KBM-7 (cell line): ENCODE measurements at regions not wholly inside any gene's neighbourhood (a gene's known extent, or its start where the extent isn't known, plus 50 kb on each side); places are given as distances from the start of the nearest gene placed in this dataset.
"Not testable (repeated sequence)": the region's sequence is repeated elsewhere in the genome, so short reads cannot be mapped to it uniquely, and the experiment has no call there.

Experiments used
- DNase-seq: peaks from one replicate; pipeline ENCODE4 v3.0.0-alpha.2; 2015
- in situ Hi-C: fragments of 300-500 bp; cut with MboI; formaldehyde crosslinking; loops from 2 replicates; pipeline ENCODE4 v1.14.3; 2020; ENCODE audit warnings: low sequenced_read_pairs, low pct_unique_long_range_greater_than_20kb, mixed read lengths

GRCh38 chr9:90059436-90059835, 454.6 kb downstream of the GADD45G start:
- in situ Hi-C loops: no loop called here
- no peak for DNase-seq

- DNase-seq: no peak
- in situ Hi-C loops: no loop called here
Measured at GRCh38 chr9:90060256-90060655, 455.4 kb downstream of the GADD45G start.

GRCh38 chr9:90061187-90061586, 456.4 kb downstream of the GADD45G start:
- in situ Hi-C loops: no loop called here
- no peak for DNase-seq

- in situ Hi-C loops: no loop called here
- no peak for DNase-seq
Measured at GRCh38 chr9:90062982-90063381, 458.2 kb downstream of the GADD45G start.

GRCh38 chr9:90064248-90064647, 459.4 kb downstream of the GADD45G start:
- DNase-seq: no peak
- in situ Hi-C loops: no loop called here

GRCh38 chr9:90064971-90065370, 460.2 kb downstream of the GADD45G start:
- in situ Hi-C loops: no loop called here
- no peak for DNase-seq

GRCh38 chr9:90065851-90066250, 461.0 kb downstream of the GADD45G start:
- in situ Hi-C loops: no loop called here
- DNase-seq: no peak

GRCh38 chr9:90069085-90069484, 464.3 kb downstream of the GADD45G start:
- in situ Hi-C loops: no loop called here
- no peak for DNase-seq

GRCh38 chr9:90070056-90070455, 465.2 kb downstream of the GADD45G start:
- DNase-seq: no peak
- in situ Hi-C loops: no loop called here

GRCh38 chr9:90070469-90070868, 465.7 kb downstream of the GADD45G start:
- in situ Hi-C loops: no loop called here
- DNase-seq: no peak

GRCh38 chr9:90070931-90071660, 466.3 kb downstream of the GADD45G start:
- no peak for DNase-seq
- in situ Hi-C loops: no loop called here

GRCh38 chr9:90073186-90073945, 468.6 kb downstream of the GADD45G start:
- no peak for DNase-seq
- in situ Hi-C loops: no loop called here

GRCh38 chr9:90074316-90074962, 469.6 kb downstream of the GADD45G start:
- in situ Hi-C loops: no loop called here
- DNase-seq: no peak

- DNase-seq, in situ Hi-C loops: not testable (repeated sequence)
Measured at GRCh38 chr9:90077598-90077997, 472.8 kb downstream of the GADD45G start.

- DNase-seq: no peak
- in situ Hi-C loops: no loop called here
Measured at GRCh38 chr9:90078988-90079421, 474.2 kb downstream of the GADD45G start.

- in situ Hi-C loops: no loop called here
- no peak for DNase-seq
Measured at GRCh38 chr9:90085633-90086032, 480.8 kb downstream of the GADD45G start.

GRCh38 chr9:90086101-90086511, 481.3 kb downstream of the GADD45G start:
- no peak for DNase-seq
- in situ Hi-C loops: no loop called here

GRCh38 chr9:90088434-90088833, 483.6 kb downstream of the GADD45G start:
- in situ Hi-C loops: no loop called here
- DNase-seq: no peak

- no peak for DNase-seq
Measured at GRCh38 chr9:90088856-90089255, 484.0 kb downstream of the GADD45G start.

GRCh38 chr9:90090997-90091396, 486.2 kb downstream of the GADD45G start:
- in situ Hi-C loops: no loop called here
- DNase-seq: no peak

More at GRCh38 chr9:90088856-90089255, 484.0 kb downstream of the GADD45G start:
- in situ Hi-C loops: no loop called here
